ENCODE measurements at regions not wholly inside any gene's neighbourhood (a gene's known extent, or its start where the extent isn't known, plus 50 kb on each side); places are given as distances from the start of the nearest gene placed in this dataset.

DNA sequence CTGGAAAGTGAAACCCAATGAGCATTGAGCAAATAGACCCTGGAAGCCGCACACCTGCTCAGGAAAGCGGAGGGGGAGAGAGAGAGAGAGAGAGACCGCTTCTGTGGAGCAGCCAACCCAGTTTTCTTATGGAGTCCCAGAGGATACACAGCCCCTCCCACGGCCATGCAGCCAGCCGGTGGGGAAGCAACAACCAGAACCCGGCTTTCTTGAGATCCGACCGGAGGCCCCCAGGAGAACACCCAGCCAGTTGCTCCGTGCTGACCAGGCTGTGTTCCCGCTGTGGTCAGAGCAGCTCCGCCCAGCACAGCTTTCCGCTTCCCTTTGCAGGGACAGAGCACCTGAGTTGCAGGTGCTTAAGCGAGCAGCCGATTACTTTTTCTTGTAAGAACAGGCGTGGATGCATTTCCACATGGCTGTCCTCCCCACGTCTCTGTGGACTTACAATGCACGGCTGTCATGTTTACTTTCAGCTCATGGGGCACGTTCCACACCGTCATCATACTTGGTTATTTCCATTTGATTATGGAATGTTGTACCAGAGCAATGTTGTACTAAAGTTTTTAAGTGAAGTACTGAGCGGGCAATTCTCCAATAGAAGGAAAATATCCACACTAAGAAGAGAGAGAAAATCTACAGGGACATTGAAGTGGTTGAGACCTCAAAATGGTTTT lies 381.9 kb downstream of the THBS2 start:
- intact Hi-C loops (cut with DNase I) = no loop called here
- no peak for DNase-seq
- Histone ChIP-seq H3K4me3 (no peak overlapping the region), H3K9ac (ENCODE audit: low read depth in 2 of 2, low read length in 2 of 2) (no peak overlapping the region), H3K27ac (no peak overlapping the region), H3K27me3 (no peaks in the 10 kb centered on the region), H3K36me3 (no peaks in the 10 kb centered on the region), H3K4me1 (no peaks in the 10 kb centered on the region), H3K9me3 (no peaks in the 10 kb centered on the region)
- TF ChIP-seq, protein P1, sequence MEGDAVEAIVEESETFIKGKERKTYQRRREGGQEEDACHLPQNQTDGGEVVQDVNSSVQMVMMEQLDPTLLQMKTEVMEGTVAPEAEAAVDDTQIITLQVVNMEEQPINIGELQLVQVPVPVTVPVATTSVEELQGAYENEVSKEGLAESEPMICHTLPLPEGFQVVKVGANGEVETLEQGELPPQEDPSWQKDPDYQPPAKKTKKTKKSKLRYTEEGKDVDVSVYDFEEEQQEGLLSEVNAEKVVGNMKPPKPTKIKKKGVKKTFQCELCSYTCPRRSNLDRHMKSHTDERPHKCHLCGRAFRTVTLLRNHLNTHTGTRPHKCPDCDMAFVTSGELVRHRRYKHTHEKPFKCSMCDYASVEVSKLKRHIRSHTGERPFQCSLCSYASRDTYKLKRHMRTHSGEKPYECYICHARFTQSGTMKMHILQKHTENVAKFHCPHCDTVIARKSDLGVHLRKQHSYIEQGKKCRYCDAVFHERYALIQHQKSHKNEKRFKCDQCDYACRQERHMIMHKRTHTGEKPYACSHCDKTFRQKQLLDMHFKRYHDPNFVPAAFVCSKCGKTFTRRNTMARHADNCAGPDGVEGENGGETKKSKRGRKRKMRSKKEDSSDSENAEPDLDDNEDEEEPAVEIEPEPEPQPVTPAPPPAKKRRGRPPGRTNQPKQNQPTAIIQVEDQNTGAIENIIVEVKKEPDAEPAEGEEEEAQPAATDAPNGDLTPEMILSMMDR (IDR thresholded peaks at IDR 0.05) = no peak

DNA sequence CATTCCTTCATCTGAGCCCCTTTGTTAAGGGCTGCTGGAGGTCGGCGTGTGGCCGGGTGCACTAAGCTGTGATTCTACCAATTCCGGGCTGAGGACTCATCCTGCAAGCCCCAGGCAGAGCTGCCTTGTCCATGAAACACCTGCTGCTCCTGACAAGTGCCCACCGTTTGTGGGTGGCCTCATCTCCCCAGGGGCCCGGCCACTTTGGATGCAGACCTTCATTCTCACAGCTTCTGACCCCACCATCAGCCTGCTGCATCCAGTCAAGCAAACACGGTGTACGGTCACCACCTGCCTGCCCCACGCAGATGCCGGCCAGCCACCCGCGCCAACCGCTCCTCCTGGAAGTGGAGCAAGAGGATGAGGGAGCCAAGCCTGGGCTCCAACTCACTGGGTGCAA lies 382.7 kb downstream of the THBS2 start:
- Histone ChIP-seq H3K9ac (ENCODE audit: low read depth in 2 of 2, low read length in 2 of 2) (no peak overlapping the region), H3K36me3 (no peaks in the 10 kb centered on the region), H3K27me3 (no peaks in the 10 kb centered on the region), H3K4me3 (no peak overlapping the region), H3K27ac (no peak overlapping the region), H3K4me1 (no peaks in the 10 kb centered on the region), H3K9me3 (no peaks in the 10 kb centered on the region)
- DNase-seq = no peak
- intact Hi-C loops (cut with DNase I) = no loop called here
- TF ChIP-seq, protein P1 (IDR thresholded peaks at IDR 0.05) = no peak

DNA sequence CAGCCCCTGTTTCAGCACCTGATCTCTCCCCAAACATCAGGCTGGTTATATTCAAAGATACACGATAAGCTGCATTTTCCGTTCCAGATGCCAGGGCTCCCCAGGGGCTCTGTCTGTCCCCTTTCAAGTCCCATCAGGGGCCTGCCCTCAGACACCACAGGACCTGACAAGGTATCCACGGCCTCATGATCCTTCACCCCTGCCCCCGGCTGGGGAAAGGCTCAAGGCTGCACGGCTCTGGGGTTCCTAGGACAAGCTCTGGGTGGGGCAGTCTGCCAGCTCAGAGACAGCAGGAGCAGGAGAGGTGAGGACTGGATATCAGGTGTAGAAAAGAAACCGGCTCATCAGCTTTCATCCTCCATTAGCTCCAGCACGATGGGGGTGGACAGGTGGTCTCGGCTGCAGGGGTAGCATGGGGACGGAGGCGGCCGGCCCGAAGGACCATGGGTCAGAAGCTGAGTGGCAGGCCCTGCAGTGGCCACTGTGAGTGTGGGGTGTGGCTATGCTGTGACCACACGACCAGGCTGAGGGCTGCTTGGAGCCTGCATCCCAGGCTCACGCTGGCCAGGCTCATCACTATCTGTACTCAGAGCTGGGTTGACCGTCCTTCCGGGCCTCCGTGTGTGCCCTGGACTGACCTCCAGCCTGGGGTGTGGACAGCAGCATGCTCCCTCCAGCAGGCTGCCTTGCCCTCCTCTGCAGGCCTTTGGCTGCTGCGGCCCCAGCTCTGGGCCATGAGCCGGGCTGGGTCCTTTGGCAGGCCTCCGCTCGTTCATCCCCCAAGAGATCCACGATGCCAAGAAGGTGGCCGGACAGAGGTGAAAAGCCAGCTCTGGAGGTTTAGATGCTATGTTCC lies 386.2 kb downstream of the THBS2 start:
- no peak overlapping the region for H3K9ac ChIP-seq (ENCODE audit: low read depth in 2 of 2, low read length in 2 of 2)
- H3K4me1 ChIP-seq = no peaks in the 10 kb centered on the region
- no peaks in the 10 kb centered on the region for H3K36me3 ChIP-seq
- H3K27ac ChIP-seq = no peak overlapping the region
- no peaks in the 10 kb centered on the region for H3K9me3 ChIP-seq
- TF ChIP-seq, protein P1 (IDR thresholded peaks at IDR 0.05) = no peak
- intact Hi-C loops (cut with DNase I) = no loop called here
- no peaks in the 10 kb centered on the region for H3K27me3 ChIP-seq
- no peak for DNase-seq
- H3K4me3 ChIP-seq = no peak overlapping the region

DNA sequence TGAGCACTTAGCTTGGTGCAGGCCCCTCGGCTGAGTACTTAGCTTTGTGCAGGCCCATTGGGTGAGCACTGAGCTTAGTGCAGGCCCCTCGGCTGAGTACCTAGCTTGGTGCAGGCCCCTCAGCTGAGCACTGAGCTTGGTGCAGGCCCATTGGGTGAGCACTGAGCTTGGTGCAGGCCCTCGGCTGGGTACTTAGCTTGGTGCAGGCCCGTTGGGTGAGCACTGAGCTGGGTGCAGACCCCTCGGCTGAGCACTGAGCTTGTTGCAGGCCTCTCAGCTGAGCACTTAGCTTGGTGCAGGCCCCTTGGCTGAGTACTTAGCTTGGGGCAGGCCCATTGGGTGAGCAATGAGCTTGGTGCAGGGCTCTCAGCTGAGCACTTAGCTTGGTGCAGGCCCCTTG lies 387.1 kb downstream of the THBS2 start:
- Histone ChIP-seq H3K9me3 (no peaks in the 10 kb centered on the region), H3K27me3 (no peaks in the 10 kb centered on the region), H3K36me3 (no peaks in the 10 kb centered on the region), H3K27ac (no peak overlapping the region), H3K9ac (ENCODE audit: low read depth in 2 of 2, low read length in 2 of 2) (no peak overlapping the region), H3K4me3 (no peak overlapping the region), H3K4me1 (no peaks in the 10 kb centered on the region)
- TF ChIP-seq, protein P1 (IDR thresholded peaks at IDR 0.05) = no peak
- no peak for DNase-seq
- intact Hi-C loops (cut with DNase I) = no loop called here

DNA sequence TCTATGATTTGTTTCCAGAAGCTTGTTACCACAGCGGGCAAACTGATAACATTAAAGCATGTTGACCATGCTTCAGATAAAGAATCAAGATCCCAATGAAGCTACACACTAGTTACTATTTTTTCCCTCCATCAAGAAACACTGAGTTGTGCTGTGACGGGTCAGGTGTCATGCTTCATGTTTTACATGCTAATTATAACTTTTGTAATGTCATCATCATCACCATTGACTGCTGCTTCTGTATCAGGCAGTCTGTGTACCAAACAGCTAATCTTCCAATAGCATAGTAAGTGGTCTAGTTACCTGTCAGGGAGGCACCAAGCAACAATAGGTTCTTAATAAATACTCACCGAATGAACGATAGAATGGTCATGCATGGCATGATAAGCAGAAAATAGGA lies 388.1 kb downstream of the THBS2 start:
- no peaks in the 10 kb centered on the region for H3K9me3 ChIP-seq
- no peaks in the 10 kb centered on the region for H3K27me3 ChIP-seq
- H3K27ac ChIP-seq = no peak overlapping the region
- intact Hi-C loops (cut with DNase I) = no loop called here
- DNase-seq = no peak
- H3K36me3 ChIP-seq = no peaks in the 10 kb centered on the region
- no peaks in the 10 kb centered on the region for H3K4me1 ChIP-seq
- no peak overlapping the region for H3K9ac ChIP-seq (ENCODE audit: low read depth in 2 of 2, low read length in 2 of 2)
- TF ChIP-seq, protein P1 (IDR thresholded peaks at IDR 0.05) = no peak
- H3K4me3 ChIP-seq = no peak overlapping the region
